ENCODE measurements at regions not wholly inside any gene's neighbourhood (a gene's known extent, or its start where the extent isn't known, plus 50 kb on each side); places are given as distances from the start of the nearest gene placed in this dataset.

- no peak for DNase-seq (ENCODE audit: low spot score)
- H3K4me2 ChIP-seq (ENCODE audit: low read length) = no peak overlapping the region
- no peaks in the 10 kb centered on the region for H4K20me1 ChIP-seq (ENCODE audit: insufficient read depth, low read length)
- H3K79me2 ChIP-seq (ENCODE audit: insufficient read depth, low read depth, low read length) = no peaks in the 10 kb centered on the region
- H3K9me3 ChIP-seq (ENCODE audit: low read length) = no peaks in the 10 kb centered on the region
- ChIA-PET POLR2A (no interaction called here), CTCF (ENCODE audit: unreplicated experiment) (interaction anchor here (0.5 kb wide), 1 partner anchor 1030 kb away, joined by 3 read pairs; no protein-coding TSS in a partner anchor)
- H3K27ac ChIP-seq (ENCODE audit: low read depth, low read length, poor library complexity, severe bottlenecking) = no peak overlapping the region
- BruUV-seq (replicated peaks) = no TSS peak
- H3K4me1 ChIP-seq (ENCODE audit: insufficient read depth, low read length, poor library complexity, severe bottlenecking) = no peaks in the 10 kb centered on the region
- H2AFZ ChIP-seq (ENCODE audit: low read length) = no peak overlapping the region
- TF ChIP-seq CTCF (conservative IDR thresholded peaks at IDR 0.05; ENCODE audit: low read length) (no peak), EZH2phosphoT487 (IDR thresholded peaks at IDR 0.05; ENCODE audit: borderline replicate concordance, low read depth, low read length) (no peak)
- no peaks in the 10 kb centered on the region for H3K9me2 ChIP-seq (ENCODE audit: insufficient read depth, low read length)
- H3K4me3 ChIP-seq (ENCODE audit: low read depth, low read length, poor library complexity, severe bottlenecking) = no peak overlapping the region
- no peaks in the 10 kb centered on the region for H3K36me3 ChIP-seq (ENCODE audit: insufficient read depth, low read length)
- intact Hi-C loops (cut with micrococcal nuclease; ENCODE audit: unreplicated experiment) = no loop called here
These were observed 967.8 kb upstream of the SORCS1 start for GRCh38 chr10:108132303-108132702.

- H3K79me2 ChIP-seq (ENCODE audit: insufficient read depth, low read depth, low read length) = no peaks in the 10 kb centered on the region
- H3K36me3 ChIP-seq (ENCODE audit: insufficient read depth, low read length) = no peaks in the 10 kb centered on the region
- DNase-seq (ENCODE audit: low spot score) = no peak
- H3K9me2 ChIP-seq (ENCODE audit: insufficient read depth, low read length) = no peaks in the 10 kb centered on the region
- H3K4me1 ChIP-seq (ENCODE audit: insufficient read depth, low read length, poor library complexity, severe bottlenecking) = no peaks in the 10 kb centered on the region
- ChIA-PET CTCF (ENCODE audit: unreplicated experiment) (no interaction called here), POLR2A (no interaction called here)
- no peak overlapping the region for H2AFZ ChIP-seq (ENCODE audit: low read length)
- BruUV-seq (replicated peaks) = no TSS peak
- intact Hi-C loops (cut with micrococcal nuclease; ENCODE audit: unreplicated experiment) = no loop called here
- no peak overlapping the region for H3K4me3 ChIP-seq (ENCODE audit: low read depth, low read length, poor library complexity, severe bottlenecking)
- TF ChIP-seq CTCF (conservative IDR thresholded peaks at IDR 0.05; ENCODE audit: low read length) (no peak), EZH2phosphoT487 (IDR thresholded peaks at IDR 0.05; ENCODE audit: borderline replicate concordance, low read depth, low read length) (no peak)
- no peak overlapping the region for H3K4me2 ChIP-seq (ENCODE audit: low read length)
- H3K27ac ChIP-seq (ENCODE audit: low read depth, low read length, poor library complexity, severe bottlenecking) = no peak overlapping the region
- H3K9me3 ChIP-seq (ENCODE audit: low read length) = no peaks in the 10 kb centered on the region
- H4K20me1 ChIP-seq (ENCODE audit: insufficient read depth, low read length) = no peaks in the 10 kb centered on the region
These were observed 966.1 kb upstream of the SORCS1 start for GRCh38 chr10:108130575-108130974.

- Histone ChIP-seq H3K36me3 (ENCODE audit: insufficient read depth, low read length) (no peaks in the 10 kb centered on the region), H3K4me2 (ENCODE audit: low read length) (no peak overlapping the region), H3K27ac (ENCODE audit: low read depth, low read length, poor library complexity, severe bottlenecking) (no peak overlapping the region), H2AFZ (ENCODE audit: low read length) (no peak overlapping the region), H3K79me2 (ENCODE audit: insufficient read depth, low read depth, low read length) (no peaks in the 10 kb centered on the region), H3K9me3 (ENCODE audit: low read length) (no peaks in the 10 kb centered on the region), H3K9me2 (ENCODE audit: insufficient read depth, low read length) (no peaks in the 10 kb centered on the region), H3K4me3 (ENCODE audit: low read depth, low read length, poor library complexity, severe bottlenecking) (no peak overlapping the region), H3K4me1 (ENCODE audit: insufficient read depth, low read length, poor library complexity, severe bottlenecking) (no peaks in the 10 kb centered on the region), H4K20me1 (ENCODE audit: insufficient read depth, low read length) (no peaks in the 10 kb centered on the region)
- TF ChIP-seq CTCF (conservative IDR thresholded peaks at IDR 0.05; ENCODE audit: low read length) (peak; percentile 48), EZH2phosphoT487 (IDR thresholded peaks at IDR 0.05; ENCODE audit: borderline replicate concordance, low read depth, low read length) (no peak)
- no TSS peak for BruUV-seq (replicated peaks)
- intact Hi-C loops (cut with micrococcal nuclease; ENCODE audit: unreplicated experiment) = no loop called here
- no peak for DNase-seq (ENCODE audit: low spot score)
- ChIA-PET POLR2A (no interaction called here), CTCF (ENCODE audit: unreplicated experiment) (no interaction called here)
These were observed 947.7 kb upstream of the SORCS1 start for GRCh38 chr10:108112218-108112617.

All from OCI-LY7 (cell line).